ENCODE measurements at regions not wholly inside any gene's neighbourhood (a gene's known extent, or its start where the extent isn't known, plus 50 kb on each side); places are given as distances from the start of the nearest gene placed in this dataset.

DNA sequence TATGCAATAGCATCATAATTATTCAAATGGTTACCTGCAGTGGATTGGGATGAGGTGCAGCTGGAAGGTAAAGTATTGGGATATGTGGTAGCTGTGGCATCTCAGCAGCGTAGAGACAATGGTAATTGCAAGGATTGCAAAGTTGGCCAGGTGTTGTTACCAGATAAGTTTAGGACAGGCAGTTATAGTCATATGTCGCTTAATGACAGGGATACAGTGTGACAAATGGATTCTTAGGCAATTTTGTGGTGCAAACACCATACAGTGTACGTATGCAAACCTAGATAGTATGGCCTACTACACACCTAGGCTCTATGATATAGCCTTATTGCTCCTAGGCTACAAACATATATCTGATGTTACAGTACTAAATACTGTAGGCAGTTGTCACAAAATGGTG is 163.5 kb upstream of the LYZL2 start:
- FAIRE-seq: no peak
- DNase-seq (ENCODE audit: low spot score): no peak

- DNase-seq (ENCODE audit: low spot score) (no peak), FAIRE-seq (no peak)
Observed at GRCh38 chr10:30792025-30792424, 162.5 kb upstream of the LYZL2 start.

GRCh38 chr10:30791197-30791611 is 161.7 kb upstream of the LYZL2 start:
- no peak for DNase-seq (ENCODE audit: low spot score)
- no peak for FAIRE-seq

DNA sequence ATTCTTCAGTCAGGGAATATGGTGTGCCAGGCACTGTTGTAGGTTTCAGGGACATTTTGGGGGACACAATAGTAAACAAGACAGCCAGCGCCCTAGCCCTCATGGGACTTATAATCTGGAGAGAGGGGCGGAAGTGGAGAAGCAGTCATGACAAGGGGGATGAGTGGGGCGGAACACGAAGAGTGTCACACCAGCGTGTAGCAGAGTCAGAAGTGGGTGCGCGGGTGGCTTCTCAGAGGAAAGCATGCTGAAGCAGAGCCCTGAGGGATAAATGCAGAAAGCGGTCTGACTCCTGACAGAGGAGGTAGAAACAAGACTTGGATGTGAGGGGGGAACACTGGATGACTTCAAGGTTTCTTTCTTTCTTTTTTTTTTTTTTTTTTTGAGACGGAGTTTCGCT is 160.3 kb upstream of the LYZL2 start:
- FAIRE-seq (no peak), DNase-seq (ENCODE audit: low spot score) (no peak)

GRCh38 chr10:30788307-30788706 is 158.8 kb upstream of the LYZL2 start:
- DNase-seq (ENCODE audit: low spot score) (peak; percentile 37), FAIRE-seq (no peak)

DNA sequence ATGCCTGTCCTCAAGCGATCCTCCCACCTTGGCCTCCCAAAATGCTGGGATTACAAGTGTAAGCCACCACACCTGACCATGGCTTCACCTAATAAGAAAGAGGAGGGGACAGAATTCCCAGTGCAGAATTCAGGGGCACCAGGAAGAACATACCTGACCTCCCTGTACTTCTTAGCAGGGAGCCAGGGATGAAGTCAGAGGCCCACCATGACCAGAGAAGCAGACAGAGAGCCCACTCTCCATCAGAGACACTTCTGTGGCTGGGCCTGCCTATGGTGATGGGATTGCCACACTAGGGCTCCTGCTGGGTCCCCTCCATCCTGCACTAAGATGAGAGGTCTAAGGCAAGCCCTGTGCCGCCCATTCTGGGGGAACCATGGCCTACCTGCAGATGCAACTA is 157.4 kb upstream of the LYZL2 start:
- no peak for FAIRE-seq
- DNase-seq (ENCODE audit: low spot score): no peak

DNA sequence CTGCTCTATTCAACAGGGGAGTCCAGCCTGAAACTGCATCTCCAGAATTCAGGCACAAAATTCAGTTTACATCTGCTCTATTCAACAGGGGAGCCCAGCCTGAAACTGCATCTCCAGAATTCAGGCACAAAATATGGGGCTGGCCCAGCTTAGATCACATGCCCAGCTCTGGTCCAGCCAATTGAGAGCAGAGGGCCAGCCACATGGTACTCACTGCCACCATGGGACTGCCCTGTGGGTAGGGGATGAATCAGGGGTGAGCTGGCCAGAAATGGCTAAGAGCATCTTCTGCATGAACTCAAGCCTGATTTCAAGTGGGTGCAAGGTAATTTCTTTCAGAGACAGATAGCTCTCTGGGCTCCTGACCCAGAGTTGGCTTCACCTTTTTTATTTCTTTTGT is 156.6 kb upstream of the LYZL2 start:
- DNase-seq (ENCODE audit: low spot score): no peak
- FAIRE-seq: no peak

DNA sequence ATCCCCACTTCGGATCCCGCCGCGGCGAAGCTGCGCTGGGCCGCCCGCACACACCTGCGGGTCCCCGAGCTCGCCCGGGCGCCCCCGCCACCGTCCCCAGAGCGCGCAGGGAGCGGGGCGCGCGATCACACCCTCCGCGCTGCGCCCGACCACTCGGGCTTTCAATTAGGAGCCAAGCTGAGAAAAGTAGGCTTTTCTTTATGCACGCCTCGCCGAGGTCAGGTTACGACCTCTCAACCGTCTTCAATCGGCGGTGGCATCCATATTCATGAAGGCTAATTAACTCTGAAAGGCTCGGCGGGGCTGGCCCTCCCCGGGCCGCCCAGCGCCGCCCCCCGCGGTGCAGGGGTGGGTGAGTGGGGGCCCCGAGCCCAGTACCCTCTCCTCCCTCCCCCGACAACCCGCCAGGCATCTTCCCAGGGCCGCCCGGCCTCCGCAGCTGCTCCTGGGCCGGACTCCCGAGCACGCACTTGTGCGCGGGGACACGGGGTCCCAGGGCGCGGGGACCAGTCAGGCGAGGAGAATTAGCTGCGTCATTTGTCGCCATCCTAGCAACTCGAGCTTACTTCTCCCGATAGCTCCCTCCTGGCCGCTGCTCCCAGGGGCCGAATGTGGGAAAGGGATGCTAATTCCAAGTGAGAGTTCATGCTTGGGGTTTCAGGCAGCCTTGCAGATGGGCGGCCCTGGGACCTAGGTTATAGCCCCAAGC is 155.5 kb upstream of the LYZL2 start:
- DNase-seq (ENCODE audit: low spot score): no peak
- FAIRE-seq: no peak

DNA sequence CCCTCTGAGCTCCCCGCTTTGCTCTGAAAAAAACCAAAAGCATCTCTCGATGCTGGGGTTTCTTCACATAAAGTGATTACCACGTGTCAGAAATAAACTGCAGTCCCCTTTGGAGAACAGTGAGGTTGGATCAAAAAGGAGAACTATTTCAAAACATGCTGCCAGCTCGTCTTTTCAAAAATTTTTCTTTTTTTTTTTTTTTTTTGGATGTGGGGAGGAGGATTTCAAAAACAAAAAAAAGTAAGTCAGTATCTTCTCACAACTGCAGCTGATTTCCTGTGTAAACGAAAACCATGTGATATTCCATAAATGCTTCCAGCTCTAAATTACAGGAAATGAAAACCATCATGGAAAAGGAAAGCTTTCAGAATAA is 155.0 kb upstream of the LYZL2 start:
- FAIRE-seq: no peak
- no peak for DNase-seq (ENCODE audit: low spot score)

- DNase-seq (ENCODE audit: low spot score): peak; percentile 46
Observed at GRCh38 chr10:30783939-30784501, 154.5 kb upstream of the LYZL2 start.

DNA sequence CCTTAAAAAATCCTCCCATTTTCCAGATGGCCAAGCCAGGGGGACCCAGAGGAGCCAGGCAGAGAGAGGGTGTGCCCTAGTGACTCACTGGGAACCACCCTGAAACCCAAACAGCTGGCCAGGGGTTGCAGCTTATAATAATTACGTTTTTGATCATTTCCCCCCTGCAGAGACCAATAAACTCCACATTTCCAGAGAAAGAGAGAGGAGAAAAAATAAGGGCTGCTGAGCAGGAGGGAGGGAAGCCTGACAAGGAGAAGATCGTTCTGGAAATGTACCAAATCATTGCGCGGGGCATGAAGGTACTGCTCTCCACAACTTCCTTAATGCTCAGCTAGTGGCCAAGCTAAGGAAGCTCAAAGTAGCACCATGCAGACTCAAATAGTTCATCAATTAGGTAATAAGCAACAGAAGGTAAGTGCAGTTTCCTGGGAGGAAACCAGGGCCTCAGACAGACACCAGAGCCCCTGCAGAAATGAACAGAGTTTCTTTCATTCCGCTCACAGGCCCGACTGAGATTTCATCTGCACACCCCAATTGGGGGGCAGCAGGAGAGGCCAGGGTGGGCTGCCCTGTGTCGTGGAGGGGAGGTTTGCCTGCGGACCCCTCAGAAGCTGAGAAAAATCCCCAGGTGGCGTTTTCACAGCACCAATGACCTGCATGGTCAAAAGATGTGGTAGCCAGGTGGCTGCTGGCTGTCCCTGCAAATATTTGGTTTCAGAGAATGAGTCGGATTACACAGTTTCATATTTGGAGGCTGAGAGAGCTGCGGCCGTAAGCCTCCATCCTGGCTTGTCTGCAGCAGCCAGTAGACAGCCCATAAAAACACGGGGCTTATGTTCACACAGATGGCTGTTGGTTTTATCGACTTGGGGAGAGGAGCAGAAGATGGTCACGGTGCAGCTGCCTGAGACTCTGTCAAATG is 153.2 kb upstream of the LYZL2 start:
- FAIRE-seq: no peak

More at GRCh38 chr10:30783939-30784501, 154.5 kb upstream of the LYZL2 start:
- FAIRE-seq: no peak

DNA sequence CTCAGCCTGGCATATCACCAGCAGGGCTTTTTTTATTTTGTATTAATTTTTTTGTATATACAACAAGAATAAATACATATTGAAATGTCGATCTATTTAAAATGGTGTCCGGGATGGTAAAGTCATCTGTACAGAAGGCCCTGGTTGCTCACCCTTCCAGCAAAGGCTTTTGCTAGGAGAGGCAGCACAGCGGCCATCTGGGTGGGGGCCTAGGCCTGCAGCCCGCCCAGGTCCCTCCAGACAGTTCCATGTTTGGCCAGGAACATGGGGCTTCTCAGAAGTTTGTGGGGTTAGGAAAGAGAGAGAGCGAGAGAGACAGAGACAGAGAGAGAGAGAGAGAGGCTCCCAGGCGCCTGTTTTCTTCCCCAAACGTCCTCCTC is 152.6 kb upstream of the LYZL2 start:
- FAIRE-seq (no peak), DNase-seq (ENCODE audit: low spot score) (no peak)

More for the DNA sequence above, 153.2 kb upstream of the LYZL2 start:
- DNase-seq (ENCODE audit: low spot score): no peak

- DNase-seq (ENCODE audit: low spot score): no peak
- FAIRE-seq: no peak
Observed at GRCh38 chr10:30781670-30782121, 152.1 kb upstream of the LYZL2 start.

DNA sequence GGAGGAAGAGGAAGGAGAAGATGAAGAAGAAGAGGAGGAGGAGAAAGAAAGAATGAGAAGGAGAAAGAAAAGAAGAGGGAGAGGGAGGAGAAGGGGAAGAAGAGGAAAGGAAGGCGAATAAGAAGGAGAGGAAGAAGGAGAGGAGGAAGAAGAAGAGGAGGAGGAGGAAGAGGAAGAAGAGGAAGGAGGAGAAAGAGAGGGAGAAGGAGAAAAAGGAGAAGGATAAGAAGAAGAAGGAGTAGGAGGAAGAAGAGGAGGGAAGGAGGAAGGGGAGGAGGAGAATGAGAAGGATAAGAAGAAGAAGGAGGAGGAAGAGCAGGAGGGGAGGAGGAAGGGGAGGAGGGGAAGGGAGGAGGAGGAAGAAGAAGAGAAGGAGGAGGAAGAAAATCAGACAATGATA is 149.2 kb upstream of the LYZL2 start:
- DNase-seq (ENCODE audit: low spot score) (no peak), FAIRE-seq (no peak)

DNA sequence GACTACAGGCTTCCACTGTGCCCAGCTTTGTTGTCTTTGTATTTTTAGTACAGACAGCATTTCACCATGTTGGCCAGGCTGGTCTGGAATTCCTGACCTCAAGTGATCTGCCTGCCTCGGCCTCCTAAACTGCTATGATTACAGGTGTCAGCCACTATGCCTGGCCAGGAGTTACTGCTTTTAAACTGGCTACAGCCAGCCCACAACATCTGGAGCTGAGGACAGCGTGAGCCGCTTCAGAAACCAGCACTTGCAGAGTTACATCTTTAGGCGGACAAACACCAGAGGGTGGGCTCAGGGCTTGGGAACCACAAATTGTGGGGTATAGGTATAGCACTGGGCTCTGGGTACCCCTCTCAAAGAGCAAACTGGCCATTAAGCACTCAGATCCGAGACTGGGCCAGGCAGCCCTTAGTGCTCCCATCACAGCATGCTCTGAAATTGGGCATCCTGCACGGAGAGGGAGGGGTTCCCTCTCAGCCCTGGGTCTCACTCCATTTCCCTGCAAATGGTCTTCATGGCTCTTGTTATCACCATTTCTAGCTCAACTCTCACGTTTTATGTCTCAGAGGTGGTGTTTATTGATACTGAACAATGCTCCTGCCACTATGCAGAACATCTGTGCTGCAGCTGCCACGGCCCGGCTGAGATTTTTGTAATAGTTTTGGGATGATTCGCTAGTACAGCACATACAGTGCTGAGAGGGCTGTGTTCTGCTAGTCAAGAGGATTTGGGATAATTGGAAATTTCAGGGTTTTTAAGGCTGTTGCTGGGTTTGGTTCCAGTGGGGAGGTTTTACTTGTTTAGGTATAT is 146.4 kb upstream of the LYZL2 start:
- DNase-seq (ENCODE audit: low spot score) (no peak), FAIRE-seq (no peak)

DNA sequence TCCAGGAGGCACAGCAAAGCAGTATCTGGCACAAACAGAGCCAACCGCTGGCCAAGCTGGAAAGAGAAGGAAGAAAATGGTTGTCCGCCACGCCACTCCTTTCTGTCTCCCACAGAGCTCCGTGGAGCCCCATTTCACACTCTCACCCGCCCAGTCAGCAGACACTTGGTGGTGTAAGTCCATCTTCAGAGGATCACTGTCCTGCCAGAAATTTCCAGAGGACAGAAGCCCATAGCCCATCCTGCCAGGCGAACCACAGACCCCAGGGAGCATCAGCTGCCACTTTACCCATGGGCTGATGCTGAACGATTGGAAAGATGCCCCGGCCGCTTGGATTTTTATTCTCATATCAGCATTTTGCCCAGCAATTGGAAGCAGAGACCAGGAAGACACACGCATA is 144.7 kb upstream of the LYZL2 start:
- FAIRE-seq: no peak

GRCh38 chr10:30773501-30773900 is 143.9 kb upstream of the LYZL2 start:
- DNase-seq (ENCODE audit: low spot score) (no peak), FAIRE-seq (no peak)

More for the DNA sequence above, 144.7 kb upstream of the LYZL2 start:
- no peak for DNase-seq (ENCODE audit: low spot score)

DNA sequence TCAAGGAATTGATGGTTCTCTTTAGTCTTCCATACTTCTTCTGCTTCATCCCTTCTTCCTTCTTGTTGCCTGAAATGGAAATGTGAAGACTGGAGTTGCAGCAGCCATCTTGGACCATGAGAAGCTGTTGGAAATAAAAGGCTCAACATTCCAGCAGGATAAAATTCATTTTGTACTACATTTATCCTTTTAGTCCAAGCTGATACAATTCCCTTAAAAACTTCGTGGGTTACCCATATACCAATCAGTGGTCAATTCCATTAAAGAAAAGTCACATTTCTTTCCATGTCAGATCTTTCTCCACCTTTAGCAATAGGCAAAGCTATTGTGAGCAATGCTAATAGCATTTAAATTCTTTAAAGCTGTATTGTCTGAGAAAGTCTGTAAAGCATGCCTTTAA is 141.3 kb upstream of the LYZL2 start:
- FAIRE-seq: no peak

GRCh38 chr10:30770229-30770628 is 140.7 kb upstream of the LYZL2 start:
- FAIRE-seq (no peak), DNase-seq (ENCODE audit: low spot score) (no peak)

More for the DNA sequence above, 141.3 kb upstream of the LYZL2 start:
- DNase-seq (ENCODE audit: low spot score): no peak

GRCh38 chr10:30769361-30769760 is 139.8 kb upstream of the LYZL2 start:
- FAIRE-seq (no peak), DNase-seq (ENCODE audit: low spot score) (no peak)

DNA sequence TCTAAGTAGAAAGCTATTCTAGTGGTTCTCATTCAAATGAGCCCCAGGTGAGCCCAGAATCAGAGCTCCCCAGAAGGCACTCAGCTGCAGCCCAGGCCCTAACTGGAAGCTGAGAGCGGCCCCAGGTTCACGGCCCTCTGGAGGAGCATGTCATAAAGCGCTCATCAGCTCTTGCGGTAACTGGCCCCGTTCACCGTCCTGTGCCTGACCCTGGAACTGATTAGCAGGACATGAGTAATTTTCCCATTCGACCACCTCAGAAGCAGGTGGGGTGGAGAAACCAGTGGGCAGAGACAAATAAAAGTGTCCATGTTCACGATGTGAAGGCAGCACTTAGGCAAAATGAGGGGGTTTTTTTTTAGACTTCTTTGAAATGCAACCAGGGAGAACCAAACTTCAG is 136.1 kb upstream of the LYZL2 start:
- DNase-seq (ENCODE audit: low spot score) (peak; percentile 30), FAIRE-seq (no peak)
